ENCODE measurements at regions not wholly inside any gene's neighbourhood (a gene's known extent, or its start where the extent isn't known, plus 50 kb on each side); places are given as distances from the start of the nearest gene placed in this dataset.

GRCh38 chr4:124964251-124964650 lies 251.7 kb upstream of the ANKRD50 start:
- Histone ChIP-seq H2BK5ac (ENCODE audit: low read length) (no peak overlapping the region), H2BK120ac (ENCODE audit: low read depth, low read length) (no peak overlapping the region), H2BK12ac (ENCODE audit: low read length) (no peak overlapping the region), H3K27me3 (ENCODE audit: control insufficient read depth in 3 of 3, insufficient read depth in 3 of 3, low read depth in 1 of 3, low read length in 3 of 3) (no peaks in the 10 kb centered on the region), H3K27ac (replicated peaks; ENCODE audit: low read length) (no peak overlapping the region), H3K4me3 (ENCODE audit: low read length in 2 of 2) (no peak overlapping the region), H2AK5ac (ENCODE audit: low read depth, low read length) (no peak overlapping the region), H4K8ac (ENCODE audit: low read depth, low read length) (no peak overlapping the region), H3K4me2 (ENCODE audit: insufficient read depth, low read length, poor library complexity, severe bottlenecking) (no peak overlapping the region), H3K9me3 (replicated peaks in 1 of 2; ENCODE audit: control insufficient read depth in 2 of 2, insufficient read depth in 1 of 2, low read depth in 1 of 2, low read length in 2 of 2) (peaks cover 10 to 21% of the 10 kb centered on the region in 2 donors), H3K9ac (ENCODE audit: low read depth, low read length, poor library complexity) (no peak overlapping the region), H3K18ac (ENCODE audit: low read length) (no peak overlapping the region), H2AFZ (ENCODE audit: low read length) (no peak overlapping the region), H3K23ac (ENCODE audit: low read depth, low read length, poor library complexity) (no peak overlapping the region), H3K4me1 (ENCODE audit: control insufficient read depth in 2 of 2, insufficient read depth in 1 of 2, low read depth in 1 of 2, low read length in 2 of 2) (no peaks in the 10 kb centered on the region), H4K91ac (ENCODE audit: low read depth, low read length, poor library complexity) (no peak overlapping the region), H3K36me3 (replicated peaks in 1 of 2; ENCODE audit: control insufficient read depth in 2 of 2, insufficient read depth in 2 of 2, low read length in 2 of 2) (no peaks in the 10 kb centered on the region), H3K79me1 (ENCODE audit: low read depth, low read length) (no peaks in the 10 kb centered on the region), H2BK15ac (ENCODE audit: low read length) (no peak overlapping the region), H3K14ac (ENCODE audit: low read length) (no peak overlapping the region), H3K4ac (ENCODE audit: low read length) (no peak overlapping the region)
- no peak for DNase-seq (ENCODE audit: low spot score)
- WGBS, 2 donors (ENCODE audit: extremely low coverage in 2 of 2, insufficient read length in 2 of 2, insufficient replicate concordance in 1 of 2): no CpG with 5 or more reads among the region's 2 CpGs

- Histone ChIP-seq H2BK120ac (ENCODE audit: low read depth, low read length) (no peak overlapping the region), H2AFZ (ENCODE audit: low read length) (no peak overlapping the region), H2BK15ac (ENCODE audit: low read length) (no peak overlapping the region), H2BK12ac (ENCODE audit: low read length) (no peak overlapping the region), H4K8ac (ENCODE audit: low read depth, low read length) (no peak overlapping the region), H3K79me1 (ENCODE audit: low read depth, low read length) (no peaks in the 10 kb centered on the region), H3K18ac (ENCODE audit: low read length) (no peak overlapping the region), H4K91ac (ENCODE audit: low read depth, low read length, poor library complexity) (no peak overlapping the region), H3K14ac (ENCODE audit: low read length) (no peak overlapping the region), H3K27ac (replicated peaks; ENCODE audit: low read length) (no peak overlapping the region), H2AK5ac (ENCODE audit: low read depth, low read length) (no peak overlapping the region), H2BK5ac (ENCODE audit: low read length) (no peak overlapping the region), H3K27me3 (ENCODE audit: control insufficient read depth in 3 of 3, insufficient read depth in 3 of 3, low read depth in 1 of 3, low read length in 3 of 3) (no peaks in the 10 kb centered on the region), H3K36me3 (replicated peaks in 1 of 2; ENCODE audit: control insufficient read depth in 2 of 2, insufficient read depth in 2 of 2, low read length in 2 of 2) (no peaks in the 10 kb centered on the region), H3K4me1 (ENCODE audit: control insufficient read depth in 2 of 2, insufficient read depth in 1 of 2, low read depth in 1 of 2, low read length in 2 of 2) (no peaks in the 10 kb centered on the region), H3K9ac (ENCODE audit: low read depth, low read length, poor library complexity) (no peak overlapping the region), H3K4ac (ENCODE audit: low read length) (no peak overlapping the region), H3K23ac (ENCODE audit: low read depth, low read length, poor library complexity) (no peak overlapping the region), H3K9me3 (replicated peaks in 1 of 2; ENCODE audit: control insufficient read depth in 2 of 2, insufficient read depth in 1 of 2, low read depth in 1 of 2, low read length in 2 of 2) (peaks cover 10 to 21% of the 10 kb centered on the region in 2 donors), H3K4me2 (ENCODE audit: insufficient read depth, low read length, poor library complexity, severe bottlenecking) (no peak overlapping the region), H3K4me3 (ENCODE audit: low read length in 2 of 2) (no peak overlapping the region)
- WGBS, 2 donors (ENCODE audit: extremely low coverage in 2 of 2, insufficient read length in 2 of 2, insufficient replicate concordance in 1 of 2): no CpG with 5 or more reads among the region's 4 CpGs
- DNase-seq (ENCODE audit: low spot score): no peak
Observed at GRCh38 chr4:124961138-124961750, 248.7 kb upstream of the ANKRD50 start.

GRCh38 chr4:124958847-124959246 lies 246.3 kb upstream of the ANKRD50 start:
- no peaks in the 10 kb centered on the region for H3K27me3 ChIP-seq (ENCODE audit: control insufficient read depth in 3 of 3, insufficient read depth in 3 of 3, low read depth in 1 of 3, low read length in 3 of 3)
- no peaks in the 10 kb centered on the region for H3K36me3 ChIP-seq (replicated peaks in 1 of 2; ENCODE audit: control insufficient read depth in 2 of 2, insufficient read depth in 2 of 2, low read length in 2 of 2)
- H3K14ac ChIP-seq (ENCODE audit: low read length): no peak overlapping the region
- H3K18ac ChIP-seq (ENCODE audit: low read length): no peak overlapping the region
- H2AK5ac ChIP-seq (ENCODE audit: low read depth, low read length): no peak overlapping the region
- no peaks in the 10 kb centered on the region for H3K79me1 ChIP-seq (ENCODE audit: low read depth, low read length)
- no peak overlapping the region for H2AFZ ChIP-seq (ENCODE audit: low read length)
- no peaks in the 10 kb centered on the region for H3K4me1 ChIP-seq (ENCODE audit: control insufficient read depth in 2 of 2, insufficient read depth in 1 of 2, low read depth in 1 of 2, low read length in 2 of 2)
- DNase-seq (ENCODE audit: low spot score): no peak
- WGBS, 2 donors (ENCODE audit: extremely low coverage in 2 of 2, insufficient read length in 2 of 2, insufficient replicate concordance in 1 of 2): no CpG with 5 or more reads among the region's 1 CpG
- no peak overlapping the region for H3K9ac ChIP-seq (ENCODE audit: low read depth, low read length, poor library complexity)
- no peak overlapping the region for H2BK15ac ChIP-seq (ENCODE audit: low read length)
- H3K27ac ChIP-seq (replicated peaks; ENCODE audit: low read length): no peak overlapping the region
- no peak overlapping the region for H2BK12ac ChIP-seq (ENCODE audit: low read length)
- H3K23ac ChIP-seq (ENCODE audit: low read depth, low read length, poor library complexity): no peak overlapping the region
- peaks cover 10 to 21% of the 10 kb centered on the region in 2 donors for H3K9me3 ChIP-seq (replicated peaks in 1 of 2; ENCODE audit: control insufficient read depth in 2 of 2, insufficient read depth in 1 of 2, low read depth in 1 of 2, low read length in 2 of 2)
- H4K91ac ChIP-seq (ENCODE audit: low read depth, low read length, poor library complexity): no peak overlapping the region
- H2BK120ac ChIP-seq (ENCODE audit: low read depth, low read length): no peak overlapping the region
- H2BK5ac ChIP-seq (ENCODE audit: low read length): no peak overlapping the region
- no peak overlapping the region for H3K4ac ChIP-seq (ENCODE audit: low read length)
- no peak overlapping the region for H3K4me3 ChIP-seq (ENCODE audit: low read length in 2 of 2)
- no peak overlapping the region for H4K8ac ChIP-seq (ENCODE audit: low read depth, low read length)
- H3K4me2 ChIP-seq (ENCODE audit: insufficient read depth, low read length, poor library complexity, severe bottlenecking): no peak overlapping the region

- Histone ChIP-seq H3K4ac (ENCODE audit: low read length) (no peak overlapping the region), H3K9me3 (replicated peaks in 1 of 2; ENCODE audit: control insufficient read depth in 2 of 2, insufficient read depth in 1 of 2, low read depth in 1 of 2, low read length in 2 of 2) (peaks cover 0 to 3% of the 10 kb centered on the region in 2 donors), H4K91ac (ENCODE audit: low read depth, low read length, poor library complexity) (no peak overlapping the region), H3K23ac (ENCODE audit: low read depth, low read length, poor library complexity) (no peak overlapping the region), H3K27me3 (ENCODE audit: control insufficient read depth in 3 of 3, insufficient read depth in 3 of 3, low read depth in 1 of 3, low read length in 3 of 3) (no peaks in the 10 kb centered on the region), H3K18ac (ENCODE audit: low read length) (no peak overlapping the region), H3K27ac (replicated peaks; ENCODE audit: low read length) (no peak overlapping the region), H4K8ac (ENCODE audit: low read depth, low read length) (no peak overlapping the region), H2AFZ (ENCODE audit: low read length) (no peak overlapping the region), H2BK12ac (ENCODE audit: low read length) (no peak overlapping the region), H3K4me1 (ENCODE audit: control insufficient read depth in 2 of 2, insufficient read depth in 1 of 2, low read depth in 1 of 2, low read length in 2 of 2) (no peaks in the 10 kb centered on the region), H2BK15ac (ENCODE audit: low read length) (no peak overlapping the region), H2BK120ac (ENCODE audit: low read depth, low read length) (no peak overlapping the region), H2BK5ac (ENCODE audit: low read length) (no peak overlapping the region), H3K4me3 (ENCODE audit: low read length in 2 of 2) (no peak overlapping the region), H3K36me3 (replicated peaks in 1 of 2; ENCODE audit: control insufficient read depth in 2 of 2, insufficient read depth in 2 of 2, low read length in 2 of 2) (no peaks in the 10 kb centered on the region), H3K79me1 (ENCODE audit: low read depth, low read length) (no peaks in the 10 kb centered on the region), H3K14ac (ENCODE audit: low read length) (no peak overlapping the region), H3K9ac (ENCODE audit: low read depth, low read length, poor library complexity) (no peak overlapping the region), H2AK5ac (ENCODE audit: low read depth, low read length) (no peak overlapping the region), H3K4me2 (ENCODE audit: insufficient read depth, low read length, poor library complexity, severe bottlenecking) (no peak overlapping the region)
- DNase-seq (ENCODE audit: low spot score): no peak
- WGBS, 2 donors (ENCODE audit: extremely low coverage in 2 of 2, insufficient read length in 2 of 2, insufficient replicate concordance in 1 of 2): no CpG with 5 or more reads among the region's 2 CpGs
Observed at GRCh38 chr4:124955476-124955875, 242.9 kb upstream of the ANKRD50 start.
